CD4-positive, alpha-beta memory T cell (primary cell): ENCODE measurements at regions not wholly inside any gene's neighbourhood (a gene's known extent, or its start where the extent isn't known, plus 50 kb on each side); places are given as distances from the start of the nearest gene placed in this dataset.

ENCODE experiments used
- CTCF ChIA-PET: fragments of 350-600 bp; sonication (Branson Sonifier 250); formaldehyde crosslinking; loops from one replicate; lab custom pipeline; 2021; ENCODE audit warnings: inconsistent platforms; ENCODE audit not compliant: partially characterized antibody; lab: Charles Lee
- POLR2A ChIA-PET: fragments of 350-600 bp; sonication (Branson Sonifier 250); formaldehyde crosslinking; loops from one replicate; lab custom pipeline; 2021; ENCODE audit not compliant: partially characterized antibody; lab: Charles Lee
- DNase-seq, 5 donors: peaks; one replicate each; pipeline versions ENCODE4 v3.0.0 to v3.0.0-alpha.2; 2020 to 2022; ENCODE audit warnings: mixed read lengths in 1 of 5
- H3K27ac ChIP-seq: one replicate; pipeline ENCODE4 v1.7.0; 2013; ENCODE audit warnings: low read depth, low read length
- H3K27me3 ChIP-seq: 2 replicates; pipeline ENCODE4 v1.7.0; 2013; ENCODE audit warnings: mild to moderate bottlenecking, low read length, moderate library complexity; ENCODE audit not compliant: insufficient read depth
- H3K36me3 ChIP-seq: 2 replicates; pipeline ENCODE4 v1.7.0; 2013; ENCODE audit warnings: mild to moderate bottlenecking, low read length, moderate library complexity; ENCODE audit not compliant: insufficient read depth
- H3K4me1 ChIP-seq: 2 replicates; pipeline ENCODE4 v1.7.0; 2013; ENCODE audit warnings: mild to moderate bottlenecking, low read length, moderate library complexity; ENCODE audit not compliant: insufficient read depth
- H3K4me3 ChIP-seq, 2 donors: one replicate each; pipeline ENCODE4 v1.7.0; 2013; ENCODE audit warnings: low read length in 2 of 2, mild to moderate bottlenecking in 1 of 2
- H3K9me3 ChIP-seq, 2 donors: one replicate each; pipeline ENCODE4 v1.7.0; 2013; ENCODE audit warnings: low read length in 2 of 2, control low read depth in 1 of 2; ENCODE audit not compliant: control insufficient read depth in 1 of 2
- H3K27ac Mint-ChIP-seq, 7 donors: one replicate each; pipeline ENCODE4 v1.8.0; 2020 to 2021; ENCODE audit warnings: mixed read lengths in 7 of 7, mild to moderate bottlenecking in 6 of 7, inconsistent platforms in 3 of 7, moderate library complexity in 3 of 7
- H3K27me3 Mint-ChIP-seq, 2 donors: one replicate each; pipeline ENCODE4 v1.8.0; 2020 to 2021; ENCODE audit warnings: mixed read lengths in 2 of 2
- H3K36me3 Mint-ChIP-seq, 2 donors: one replicate each; pipeline ENCODE4 v1.8.0; 2020 to 2021; ENCODE audit warnings: mixed read lengths in 2 of 2, inconsistent platforms in 1 of 2, mild to moderate bottlenecking in 1 of 2
- H3K4me1 Mint-ChIP-seq, 4 donors: one replicate each; pipeline ENCODE4 v1.8.0; 2020 to 2021; ENCODE audit warnings: mixed read lengths in 4 of 4, mild to moderate bottlenecking in 1 of 4
- H3K4me3 Mint-ChIP-seq, 8 donors: one replicate each; pipeline ENCODE4 v1.8.0; 2020 to 2021; ENCODE audit warnings: mixed read lengths in 8 of 8, mild to moderate bottlenecking in 7 of 8, moderate library complexity in 6 of 8, inconsistent platforms in 3 of 8
- H3K9me3 Mint-ChIP-seq, 8 donors: one replicate each; pipeline ENCODE4 v1.8.0; 2020 to 2021; ENCODE audit warnings: mixed read lengths in 8 of 8, mild to moderate bottlenecking in 5 of 8, inconsistent platforms in 3 of 8, moderate library complexity in 1 of 8
- intact Hi-C: fragments of 100-400 bp; cut with micrococcal nuclease; formaldehyde crosslinking; loops from one replicate; pipeline ENCODE4 v1.15.1; 2023

- ChIA-PET POLR2A (no interaction called here), CTCF (no interaction called here)
Observed at GRCh38 chr11:45386972-45387371, 100.8 kb upstream of the SYT13 start.

GRCh38 chr11:45385844-45386243 is 99.7 kb upstream of the SYT13 start:
- intact Hi-C loops: no loop called here
- peak overlapping the region; percentile 10 for H3K27ac ChIP-seq
- H3K27me3 ChIP-seq: no peaks in the 10 kb centered on the region
- ChIA-PET POLR2A (no interaction called here), CTCF (interaction anchor here (3.4 kb wide), 1 partner anchor 15 kb away, joined by 21 read pairs; no protein-coding TSS in a partner anchor)
- H3K36me3 ChIP-seq: no peaks in the 10 kb centered on the region
- H3K36me3 Mint-ChIP-seq: no peaks in the 10 kb centered on the region
- H3K27ac Mint-ChIP-seq: peak overlapping the region; percentile 66 to 89 (median 73)
- H3K27me3 Mint-ChIP-seq: no peaks in the 10 kb centered on the region
- H3K4me3 ChIP-seq: no peak overlapping the region
- H3K9me3 ChIP-seq: no peaks in the 10 kb centered on the region
- peak; percentile 42 to 70 (median 60) for DNase-seq
- H3K4me1 ChIP-seq: peaks cover 43% of the 10 kb centered on the region
- peak overlapping the region in 3 of 8 donors; percentile 8 to 40 (median 21) for H3K4me3 Mint-ChIP-seq
- H3K4me1 Mint-ChIP-seq: peaks cover 16 to 38% (median 30%) of the 10 kb centered on the region in 4 donors
- H3K9me3 Mint-ChIP-seq: peaks cover 0 to 2% (median 0%) of the 10 kb centered on the region in 8 donors

More at GRCh38 chr11:45386972-45387371, 100.8 kb upstream of the SYT13 start:
- no peaks in the 10 kb centered on the region for H3K36me3 ChIP-seq
- intact Hi-C loops: no loop called here
- no peaks in the 10 kb centered on the region for H3K27me3 ChIP-seq
- H3K4me3 ChIP-seq: no peak overlapping the region
- no peaks in the 10 kb centered on the region for H3K9me3 ChIP-seq
- no peak overlapping the region for H3K4me3 Mint-ChIP-seq
- H3K36me3 Mint-ChIP-seq: no peaks in the 10 kb centered on the region
- no peak for DNase-seq
- H3K9me3 Mint-ChIP-seq: peaks cover 0 to 2% (median 0%) of the 10 kb centered on the region in 8 donors
- no peaks in the 10 kb centered on the region for H3K27me3 Mint-ChIP-seq
- no peak overlapping the region for H3K27ac ChIP-seq
- peak overlapping the region in 2 of 7 donors; percentile 32 to 48 for H3K27ac Mint-ChIP-seq
- peaks cover 16 to 31% (median 25%) of the 10 kb centered on the region in 4 donors for H3K4me1 Mint-ChIP-seq
- peaks cover 38% of the 10 kb centered on the region for H3K4me1 ChIP-seq

GRCh38 chr11:45385423-45385822 is 99.3 kb upstream of the SYT13 start:
- ChIA-PET CTCF (interaction anchor here (3.4 kb wide), 1 partner anchor 14 kb away, joined by 21 read pairs; no protein-coding TSS in a partner anchor), POLR2A (no interaction called here)
- peaks cover 16 to 38% (median 30%) of the 10 kb centered on the region in 4 donors for H3K4me1 Mint-ChIP-seq
- peak overlapping the region in 2 of 8 donors; percentile 21 to 40 for H3K4me3 Mint-ChIP-seq
- no peak overlapping the region for H3K4me3 ChIP-seq
- peak overlapping the region; percentile 10 for H3K27ac ChIP-seq
- peak overlapping the region; percentile 66 to 89 (median 73) for H3K27ac Mint-ChIP-seq
- H3K36me3 Mint-ChIP-seq: no peaks in the 10 kb centered on the region
- intact Hi-C loops: no loop called here
- H3K4me1 ChIP-seq: peaks cover 43% of the 10 kb centered on the region
- H3K27me3 Mint-ChIP-seq: no peaks in the 10 kb centered on the region
- no peaks in the 10 kb centered on the region for H3K27me3 ChIP-seq
- H3K36me3 ChIP-seq: no peaks in the 10 kb centered on the region
- no peaks in the 10 kb centered on the region for H3K9me3 ChIP-seq
- H3K9me3 Mint-ChIP-seq: peaks cover 0 to 2% (median 0%) of the 10 kb centered on the region in 8 donors
- no peak for DNase-seq

GRCh38 chr11:45384711-45385241 is 98.6 kb upstream of the SYT13 start:
- CTCF ChIA-PET: interaction anchor here (1.2 to 3.4 kb wide), 2 partner anchors 14 to 270 kb away, joined by 3 to 21 read pairs; no protein-coding TSS in a partner anchor
- no peak for DNase-seq
- Mint-ChIP-seq H3K4me3 (no peak overlapping the region), H3K4me1 (peaks cover 16 to 38% (median 31%) of the 10 kb centered on the region in 4 donors), H3K9me3 (peaks cover 0 to 2% (median 0%) of the 10 kb centered on the region in 8 donors), H3K27me3 (peaks cover 0 to 2% of the 10 kb centered on the region in 2 donors), H3K36me3 (no peaks in the 10 kb centered on the region), H3K27ac (peak overlapping the region in 1 of 7 donors; percentile 89)
- peak overlapping the region; percentile 10 for H3K27ac ChIP-seq
- no peak overlapping the region for H3K4me3 ChIP-seq
- H3K27me3 ChIP-seq: no peaks in the 10 kb centered on the region
- H3K4me1 ChIP-seq: peaks cover 43% of the 10 kb centered on the region
- no peaks in the 10 kb centered on the region for H3K36me3 ChIP-seq
- POLR2A ChIA-PET: no interaction called here
- H3K9me3 ChIP-seq: no peaks in the 10 kb centered on the region
- intact Hi-C loops: no loop called here

GRCh38 chr11:45384016-45384415 is 97.9 kb upstream of the SYT13 start:
- H3K36me3 Mint-ChIP-seq: no peaks in the 10 kb centered on the region
- no peak for DNase-seq
- intact Hi-C loops: no loop called here
- peaks cover 0 to 2% (median 0%) of the 10 kb centered on the region in 8 donors for H3K9me3 Mint-ChIP-seq
- Histone ChIP-seq H3K4me3 (no peak overlapping the region), H3K36me3 (no peaks in the 10 kb centered on the region), H3K9me3 (no peaks in the 10 kb centered on the region), H3K4me1 (peaks cover 43% of the 10 kb centered on the region), H3K27ac (no peak overlapping the region), H3K27me3 (no peaks in the 10 kb centered on the region)
- peak overlapping the region in 1 of 8 donors; percentile 16 for H3K4me3 Mint-ChIP-seq
- peaks cover 16 to 38% (median 31%) of the 10 kb centered on the region in 4 donors for H3K4me1 Mint-ChIP-seq
- ChIA-PET POLR2A (no interaction called here), CTCF (interaction anchor here (1.2 to 3.4 kb wide), 2 partner anchors 13 to 271 kb away, joined by 3 to 21 read pairs; no protein-coding TSS in a partner anchor)
- H3K27me3 Mint-ChIP-seq: peaks cover 0 to 2% of the 10 kb centered on the region in 2 donors
- H3K27ac Mint-ChIP-seq: peak overlapping the region in 3 of 7 donors; percentile 0 to 60 (median 57)

GRCh38 chr11:45383224-45383623 is 97.1 kb upstream of the SYT13 start:
- intact Hi-C loops: no loop called here
- ChIA-PET POLR2A (no interaction called here), CTCF (interaction anchor here (3.4 kb wide), 1 partner anchor 12 kb away, joined by 21 read pairs; no protein-coding TSS in a partner anchor)
- DNase-seq: no peak
- Mint-ChIP-seq H3K27ac (peak overlapping the region in 5 of 7 donors; percentile 43 to 77 (median 60)), H3K36me3 (no peaks in the 10 kb centered on the region), H3K4me1 (peaks cover 16 to 38% (median 31%) of the 10 kb centered on the region in 4 donors), H3K4me3 (peak overlapping the region in 3 of 8 donors; percentile 2 to 16 (median 3)), H3K27me3 (peaks cover 0 to 2% of the 10 kb centered on the region in 2 donors), H3K9me3 (peaks cover 0 to 2% (median 0%) of the 10 kb centered on the region in 8 donors)
- Histone ChIP-seq H3K36me3 (no peaks in the 10 kb centered on the region), H3K27ac (no peak overlapping the region), H3K4me3 (no peak overlapping the region), H3K4me1 (peaks cover 43% of the 10 kb centered on the region), H3K27me3 (no peaks in the 10 kb centered on the region), H3K9me3 (no peaks in the 10 kb centered on the region)

- Mint-ChIP-seq H3K4me1 (peaks cover 16 to 39% (median 31%) of the 10 kb centered on the region in 4 donors), H3K9me3 (peaks cover 0 to 2% (median 0%) of the 10 kb centered on the region in 8 donors), H3K4me3 (peak overlapping the region in 3 of 8 donors; percentile 2 to 22 (median 13)), H3K27me3 (peaks cover 0 to 2% of the 10 kb centered on the region in 2 donors), H3K36me3 (no peaks in the 10 kb centered on the region), H3K27ac (peak overlapping the region in 2 of 7 donors; percentile 24 to 54)
- H3K4me1 ChIP-seq: peaks cover 43% of the 10 kb centered on the region
- intact Hi-C loops: no loop called here
- no peaks in the 10 kb centered on the region for H3K9me3 ChIP-seq
- ChIA-PET CTCF (interaction anchor here (3.4 kb wide), 1 partner anchor 11 kb away, joined by 21 read pairs; no protein-coding TSS in a partner anchor), POLR2A (no interaction called here)
- DNase-seq: no peak
- no peaks in the 10 kb centered on the region for H3K36me3 ChIP-seq
- no peaks in the 10 kb centered on the region for H3K27me3 ChIP-seq
- no peak overlapping the region for H3K27ac ChIP-seq
- no peak overlapping the region for H3K4me3 ChIP-seq
Observed at GRCh38 chr11:45382133-45382878, 96.2 kb upstream of the SYT13 start.
